B cell (primary cell): ENCODE measurements at regions not wholly inside any gene's neighbourhood (a gene's known extent, or its start where the extent isn't known, plus 50 kb on each side); places are given as distances from the start of the nearest gene placed in this dataset.

Source experiments
- CTCF ChIP-seq: fragments of 200-600 bp; IDR thresholded peaks from one replicate; pipeline ENCODE4 v1.8.0; 2022; ENCODE audit warnings: antibody characterized with exemption, mild to moderate bottlenecking
- EZH2 ChIP-seq: IDR thresholded peaks from 2 replicates; pipeline ENCODE4 v1.6.1; 2012; ENCODE audit warnings: borderline replicate concordance, low read depth, mild to moderate bottlenecking, moderate library complexity, low read length; ENCODE audit not compliant: insufficient read depth, poor library complexity, severe bottlenecking

DNA sequence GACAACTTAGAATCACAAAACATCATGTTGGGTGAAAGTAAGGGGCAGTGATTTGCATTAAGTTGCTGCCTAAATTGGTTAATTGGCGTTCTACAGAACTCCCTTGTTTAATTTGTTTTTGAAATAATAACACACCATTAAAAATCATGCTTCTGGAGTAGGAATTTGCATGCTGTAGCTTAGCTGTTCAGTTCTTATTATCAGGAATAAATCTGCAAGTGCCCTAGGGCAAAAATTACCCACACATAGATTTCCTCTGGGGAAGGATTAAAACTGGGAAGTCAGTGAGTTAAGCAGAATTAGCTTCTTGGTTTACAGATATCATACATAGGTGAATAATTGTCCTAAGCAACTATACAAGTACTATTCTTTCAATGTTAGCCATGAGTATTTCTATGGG, 381.6 kb upstream of the NAALADL2 start:
- TF ChIP-seq CTCF, result no peak
- TF ChIP-seq EZH2, result no peak
